ENCODE measurements at regions not wholly inside any gene's neighbourhood (a gene's known extent, or its start where the extent isn't known, plus 50 kb on each side); places are given as distances from the start of the nearest gene placed in this dataset.

DNA sequence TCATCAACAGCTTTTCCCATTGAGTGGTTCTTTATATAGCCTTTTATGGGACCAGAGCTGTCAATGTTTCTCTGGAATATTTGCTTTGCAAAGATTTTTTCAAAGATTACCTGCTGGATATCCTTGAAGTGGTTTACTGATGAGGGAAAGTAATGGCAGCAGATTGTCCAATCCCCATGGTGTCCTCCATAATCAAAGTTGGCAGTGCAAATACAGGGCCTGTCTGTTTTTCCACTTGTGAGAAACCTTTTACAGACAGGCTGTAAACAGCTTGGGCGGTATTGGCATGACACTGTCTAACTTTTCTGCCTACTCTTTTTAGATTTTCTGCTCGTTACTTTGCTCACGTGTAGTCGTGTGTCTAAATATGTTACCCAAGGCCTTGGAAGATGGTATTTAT is 641.9 kb upstream of the NR3C2 start:
- H3K27ac ChIP-seq (ENCODE audit: low read length), result no peak overlapping the region
- no peaks in the 10 kb centered on the region for H4K20me1 ChIP-seq (ENCODE audit: low read length)
- no peaks in the 10 kb centered on the region for H3K27me3 ChIP-seq (ENCODE audit: low read length)
- H3K4me1 ChIP-seq (ENCODE audit: insufficient read depth, low read length), result no peaks in the 10 kb centered on the region
- no TSS peak for BruUV-seq (replicated peaks)
- H3K79me2 ChIP-seq (ENCODE audit: low read length), result no peaks in the 10 kb centered on the region
- CTCF ChIA-PET, result no interaction called here
- H3K4me2 ChIP-seq (ENCODE audit: low read length), result no peak overlapping the region
- ATAC-seq, result no peak
- no peak overlapping the region for H3K4me3 ChIP-seq (ENCODE audit: low read length)
- H3K36me3 ChIP-seq (ENCODE audit: low read depth, low read length), result no peaks in the 10 kb centered on the region
- no peaks in the 10 kb centered on the region for H3K9me3 ChIP-seq (ENCODE audit: low read length)
- DNase-seq, result no peak
- TF ChIP-seq EZH2 (IDR thresholded peaks at IDR 0.05; ENCODE audit: low read length, unreplicated experiment) (no peak), EZH2phosphoT487 (IDR thresholded peaks at IDR 0.05; ENCODE audit: borderline replicate concordance, low read length) (no peak)
- TF ChIP-seq, protein P1, sequence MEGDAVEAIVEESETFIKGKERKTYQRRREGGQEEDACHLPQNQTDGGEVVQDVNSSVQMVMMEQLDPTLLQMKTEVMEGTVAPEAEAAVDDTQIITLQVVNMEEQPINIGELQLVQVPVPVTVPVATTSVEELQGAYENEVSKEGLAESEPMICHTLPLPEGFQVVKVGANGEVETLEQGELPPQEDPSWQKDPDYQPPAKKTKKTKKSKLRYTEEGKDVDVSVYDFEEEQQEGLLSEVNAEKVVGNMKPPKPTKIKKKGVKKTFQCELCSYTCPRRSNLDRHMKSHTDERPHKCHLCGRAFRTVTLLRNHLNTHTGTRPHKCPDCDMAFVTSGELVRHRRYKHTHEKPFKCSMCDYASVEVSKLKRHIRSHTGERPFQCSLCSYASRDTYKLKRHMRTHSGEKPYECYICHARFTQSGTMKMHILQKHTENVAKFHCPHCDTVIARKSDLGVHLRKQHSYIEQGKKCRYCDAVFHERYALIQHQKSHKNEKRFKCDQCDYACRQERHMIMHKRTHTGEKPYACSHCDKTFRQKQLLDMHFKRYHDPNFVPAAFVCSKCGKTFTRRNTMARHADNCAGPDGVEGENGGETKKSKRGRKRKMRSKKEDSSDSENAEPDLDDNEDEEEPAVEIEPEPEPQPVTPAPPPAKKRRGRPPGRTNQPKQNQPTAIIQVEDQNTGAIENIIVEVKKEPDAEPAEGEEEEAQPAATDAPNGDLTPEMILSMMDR (conservative IDR thresholded peaks at IDR 0.05; ENCODE audit: low read depth, low read length), result no peak
- POLR2A ChIA-PET (ENCODE audit: unreplicated experiment), result no interaction called here
- no peaks in the 10 kb centered on the region for H3F3A ChIP-seq (ENCODE audit: low read length, unreplicated experiment)
- intact Hi-C loops (cut with micrococcal nuclease), result no loop called here
- H3K9me2 ChIP-seq (replicated peaks; ENCODE audit: low read length), result no peaks in the 10 kb centered on the region
- H2AFZ ChIP-seq (ENCODE audit: low read length), result no peak overlapping the region
- H3K9ac ChIP-seq (ENCODE audit: low read length), result no peak overlapping the region

GRCh38 chr4:149077181-149077580 is 635.0 kb upstream of the NR3C2 start:
- intact Hi-C loops (cut with micrococcal nuclease), result no loop called here
- no TSS peak for BruUV-seq (replicated peaks)
- ATAC-seq (no peak), DNase-seq (no peak)
- Histone ChIP-seq H3K4me3 (ENCODE audit: low read length) (no peak overlapping the region), H3K4me2 (ENCODE audit: low read length) (no peak overlapping the region), H3F3A (ENCODE audit: low read length, unreplicated experiment) (no peaks in the 10 kb centered on the region), H3K36me3 (ENCODE audit: low read depth, low read length) (no peaks in the 10 kb centered on the region), H3K9me3 (ENCODE audit: low read length) (no peaks in the 10 kb centered on the region), H3K9ac (ENCODE audit: low read length) (no peak overlapping the region), H3K27me3 (ENCODE audit: low read length) (no peaks in the 10 kb centered on the region), H3K79me2 (ENCODE audit: low read length) (no peaks in the 10 kb centered on the region), H4K20me1 (ENCODE audit: low read length) (no peaks in the 10 kb centered on the region), H3K9me2 (replicated peaks; ENCODE audit: low read length) (no peaks in the 10 kb centered on the region), H2AFZ (ENCODE audit: low read length) (no peak overlapping the region), H3K27ac (ENCODE audit: low read length) (no peak overlapping the region), H3K4me1 (ENCODE audit: insufficient read depth, low read length) (no peaks in the 10 kb centered on the region)
- no peak for TF ChIP-seq EZH2phosphoT487 (IDR thresholded peaks at IDR 0.05; ENCODE audit: borderline replicate concordance, low read length)
- CTCF ChIA-PET, result no interaction called here
- POLR2A ChIA-PET (ENCODE audit: unreplicated experiment), result interaction anchor here (0.6 kb wide), 1 partner anchor 235 kb away, joined by 3 read pairs; no protein-coding TSS in a partner anchor

- TF ChIP-seq EZH2phosphoT487 (IDR thresholded peaks at IDR 0.05; ENCODE audit: borderline replicate concordance, low read length) (no peak), EZH2 (IDR thresholded peaks at IDR 0.05; ENCODE audit: low read length, unreplicated experiment) (no peak)
- TF ChIP-seq, protein P1 (conservative IDR thresholded peaks at IDR 0.05; ENCODE audit: low read depth, low read length), result no peak
- DNase-seq, result no peak
- H3K27me3 ChIP-seq (ENCODE audit: low read length), result no peaks in the 10 kb centered on the region
- H3K36me3 ChIP-seq (ENCODE audit: low read depth, low read length), result no peaks in the 10 kb centered on the region
- no peaks in the 10 kb centered on the region for H3K9me2 ChIP-seq (replicated peaks; ENCODE audit: low read length)
- intact Hi-C loops (cut with micrococcal nuclease), result no loop called here
- H3K79me2 ChIP-seq (ENCODE audit: low read length), result no peaks in the 10 kb centered on the region
- ChIA-PET POLR2A (ENCODE audit: unreplicated experiment) (no interaction called here), CTCF (no interaction called here)
- no peak overlapping the region for H2AFZ ChIP-seq (ENCODE audit: low read length)
- no peaks in the 10 kb centered on the region for H4K20me1 ChIP-seq (ENCODE audit: low read length)
- H3K4me2 ChIP-seq (ENCODE audit: low read length), result no peak overlapping the region
- H3F3A ChIP-seq (ENCODE audit: low read length, unreplicated experiment), result no peaks in the 10 kb centered on the region
- no peaks in the 10 kb centered on the region for H3K4me1 ChIP-seq (ENCODE audit: insufficient read depth, low read length)
- H3K4me3 ChIP-seq (ENCODE audit: low read length), result no peak overlapping the region
- H3K9ac ChIP-seq (ENCODE audit: low read length), result no peak overlapping the region
- H3K9me3 ChIP-seq (ENCODE audit: low read length), result no peaks in the 10 kb centered on the region
- BruUV-seq (replicated peaks), result no TSS peak
- H3K27ac ChIP-seq (ENCODE audit: low read length), result no peak overlapping the region
- ATAC-seq, result no peak
Observed at GRCh38 chr4:149076401-149076800, 634.2 kb upstream of the NR3C2 start.

All from PC-3 (cell line).